NCI-H1694 (cell line): ENCODE measurements at regions not wholly inside any gene's neighbourhood (a gene's known extent, or its start where the extent isn't known, plus 50 kb on each side); places are given as distances from the start of the nearest gene placed in this dataset.
"Not testable (repeated sequence)": the region's sequence is repeated elsewhere in the genome, so short reads cannot be mapped to it uniquely, and the experiment has no call there.

Experiments used
- DNase-seq: peaks from one replicate; lab custom pipeline; 2025; lab: John Stamatoyannopoulos, UW

- not testable (repeated sequence) for DNase-seq
Observed at GRCh38 chr17:21470422-21470821, 94.3 kb downstream of the KCNJ12 start.

- no peak for DNase-seq
Observed at GRCh38 chr17:21470861-21471260, 94.7 kb downstream of the KCNJ12 start.

- no peak for DNase-seq
Observed at GRCh38 chr17:21474815-21475214, 98.7 kb downstream of the KCNJ12 start.

- no peak for DNase-seq
Observed at GRCh38 chr17:21475571-21475970, 99.4 kb downstream of the KCNJ12 start.

- no peak for DNase-seq
Observed at GRCh38 chr17:21476867-21477266, 100.7 kb downstream of the KCNJ12 start.

- DNase-seq: peak; percentile 17
Observed at GRCh38 chr17:21482189-21482865, 106.2 kb downstream of the KCNJ12 start.

GRCh38 chr17:21488043-21488442 is 111.9 kb downstream of the KCNJ12 start:
- DNase-seq: not testable (repeated sequence)

- DNase-seq: no peak
Observed at GRCh38 chr17:21493993-21494392, 117.8 kb downstream of the KCNJ12 start.

- DNase-seq: no peak
Observed at GRCh38 chr17:21495281-21495680, 119.1 kb downstream of the KCNJ12 start.

- no peak for DNase-seq
Observed at GRCh38 chr17:21500064-21500463, 123.9 kb downstream of the KCNJ12 start.

- not testable (repeated sequence) for DNase-seq
Observed at GRCh38 chr17:21501927-21502700, 126.0 kb downstream of the KCNJ12 start.

- DNase-seq: no peak
Observed at GRCh38 chr17:21505819-21506815, 130.0 kb downstream of the KCNJ12 start.

- not testable (repeated sequence) for DNase-seq
Observed at GRCh38 chr17:21507806-21508205, 131.6 kb downstream of the KCNJ12 start.

GRCh38 chr17:21508211-21508610 is 132.1 kb downstream of the KCNJ12 start:
- no peak for DNase-seq

- not testable (repeated sequence) for DNase-seq
Observed at GRCh38 chr17:21509356-21509755, 133.2 kb downstream of the KCNJ12 start.

GRCh38 chr17:21510686-21511362 is 134.7 kb downstream of the KCNJ12 start:
- DNase-seq: no peak

GRCh38 chr17:21511363-21512195 is 135.4 kb downstream of the KCNJ12 start:
- DNase-seq: peak; percentile 44

GRCh38 chr17:21512307-21513011 is 136.3 kb downstream of the KCNJ12 start:
- DNase-seq: no peak

- DNase-seq: peak; percentile 52
Observed at GRCh38 chr17:21513012-21513570, 136.9 kb downstream of the KCNJ12 start.

- DNase-seq: not testable (repeated sequence)
Observed at GRCh38 chr17:21514567-21514966, 138.4 kb downstream of the KCNJ12 start.
